Left ventricle myocardium inferior (tissue), 1 donor: ENCODE measurements at regions not wholly inside any gene's neighbourhood (a gene's known extent, or its start where the extent isn't known, plus 50 kb on each side); places are given as distances from the start of the nearest gene placed in this dataset.
"Not testable (repeated sequence)": the region's sequence is repeated elsewhere in the genome, so short reads cannot be mapped to it uniquely, and the experiment has no call there.

Experiments used
- DNase-seq: peaks from one replicate; pipeline ENCODE4 v3.0.0-alpha.2; 2020
- H3K27ac ChIP-seq: fragments of 200-600 bp; replicated peaks from 2 replicates; pipeline ENCODE4 v1.8.0; 2021
- H3K27me3 ChIP-seq: fragments of 200-600 bp; 2 replicates; pipeline ENCODE4 v1.8.0; 2021; ENCODE audit warnings: low read depth
- H3K36me3 ChIP-seq: fragments of 200-600 bp; 2 replicates; pipeline ENCODE4 v1.8.0; 2021
- H3K4me1 ChIP-seq: fragments of 200-600 bp; 2 replicates; pipeline ENCODE4 v1.8.0; 2021
- H3K4me3 ChIP-seq: fragments of 200-600 bp; 2 replicates; pipeline ENCODE4 v1.8.0; 2021; ENCODE audit warnings: mild to moderate bottlenecking, moderate library complexity
- H3K9me3 ChIP-seq: fragments of 200-600 bp; replicated peaks from 2 replicates; pipeline ENCODE4 v1.8.0; 2021
- CTCF ChIP-seq: fragments of 200-600 bp; IDR thresholded peaks from 2 replicates; pipeline ENCODE4 v1.8.0; 2021; ENCODE audit warnings: antibody characterized with exemption, mild to moderate bottlenecking, borderline replicate concordance
- intact Hi-C: fragments of 100-400 bp; cut with micrococcal nuclease; formaldehyde crosslinking; loops from one replicate; pipeline ENCODE4 v1.11.0; 2022
- donor health status: DM: no; HTN: yes; CAD: no; lungs with severe emphysema.

GRCh38 chrX:41005445-41005992 lies 79.7 kb upstream of the USP9X start:
- no peaks in the 10 kb centered on the region for H3K36me3 ChIP-seq
- H3K4me3 ChIP-seq: no peak overlapping the region
- no peak for DNase-seq
- intact Hi-C loops: no loop called here
- TF ChIP-seq CTCF: no peak
- no peak overlapping the region for H3K27ac ChIP-seq
- no peaks in the 10 kb centered on the region for H3K9me3 ChIP-seq
- H3K27me3 ChIP-seq: no peaks in the 10 kb centered on the region
- no peaks in the 10 kb centered on the region for H3K4me1 ChIP-seq

GRCh38 chrX:41009850-41010846 lies 75.1 kb upstream of the USP9X start:
- no peaks in the 10 kb centered on the region for H3K36me3 ChIP-seq
- H3K27me3 ChIP-seq: no peaks in the 10 kb centered on the region
- TF ChIP-seq CTCF: peak; percentile 46
- H3K4me3 ChIP-seq: peak overlapping the region; percentile 57
- DNase-seq: peak; percentile 73
- H3K27ac ChIP-seq: peak overlapping the region; percentile 89
- intact Hi-C loops: no loop called here
- H3K4me1 ChIP-seq: peaks cover 9% of the 10 kb centered on the region
- no peaks in the 10 kb centered on the region for H3K9me3 ChIP-seq

GRCh38 chrX:41014776-41015360 lies 70.4 kb upstream of the USP9X start:
- intact Hi-C loops: no loop called here
- Histone ChIP-seq H3K4me3 (no peak overlapping the region), H3K4me1 (peaks cover 9% of the 10 kb centered on the region), H3K27ac (no peak overlapping the region), H3K27me3 (no peaks in the 10 kb centered on the region), H3K36me3 (no peaks in the 10 kb centered on the region), H3K9me3 (no peaks in the 10 kb centered on the region)
- TF ChIP-seq CTCF: no peak
- DNase-seq: no peak

- intact Hi-C loops, H3K4me1 ChIP-seq, DNase-seq, H3K36me3 ChIP-seq, H3K4me3 ChIP-seq, H3K27ac ChIP-seq, H3K9me3 ChIP-seq, H3K27me3 ChIP-seq: not testable (repeated sequence)
These were observed 67.5 kb upstream of the USP9X start for GRCh38 chrX:41017785-41018184.

- H3K27me3 ChIP-seq, H3K9me3 ChIP-seq, DNase-seq, H3K4me3 ChIP-seq, H3K36me3 ChIP-seq, H3K4me1 ChIP-seq, intact Hi-C loops, H3K27ac ChIP-seq: not testable (repeated sequence)
These were observed 66.7 kb upstream of the USP9X start for GRCh38 chrX:41018391-41019040.

- intact Hi-C loops: no loop called here
- H3K9me3 ChIP-seq: no peaks in the 10 kb centered on the region
- H3K27ac ChIP-seq: no peak overlapping the region
- no peak for TF ChIP-seq CTCF
- H3K27me3 ChIP-seq: no peaks in the 10 kb centered on the region
- H3K36me3 ChIP-seq: no peaks in the 10 kb centered on the region
- DNase-seq: no peak
- no peak overlapping the region for H3K4me3 ChIP-seq
- no peaks in the 10 kb centered on the region for H3K4me1 ChIP-seq
These were observed 66.2 kb upstream of the USP9X start for GRCh38 chrX:41019041-41019392.
